Neutrophil (primary cell): ENCODE measurements at regions not wholly inside any gene's neighbourhood (a gene's known extent, or its start where the extent isn't known, plus 50 kb on each side); places are given as distances from the start of the nearest gene placed in this dataset.

Source experiments
- H3K27ac ChIP-seq: fragments of 200-600 bp; sonication (generic); 2 replicates; pipeline ENCODE4 v1.5.1; 2016; ENCODE audit warnings: mild to moderate bottlenecking, moderate library complexity
- H3K27me3 ChIP-seq: fragments of 200-600 bp; sonication (generic); 2 replicates; pipeline ENCODE4 v1.6.0; 2016; ENCODE audit warnings: mild to moderate bottlenecking
- H3K36me3 ChIP-seq: fragments of 200-600 bp; sonication (generic); 2 replicates; pipeline ENCODE4 v1.5.1; 2017
- H3K4me1 ChIP-seq, 2 experiments: fragments of 200-600 bp in 1 of 2; sonication (generic) in 1 of 2; 1 replicate in 1 of 2; 2 replicates in 1 of 2; pipeline versions ENCODE4 v1.5.1 to v1.6.1; 2013 to 2016; ENCODE audit warnings: low read depth in 1 of 2, low read length in 1 of 2, mild to moderate bottlenecking in 1 of 2, moderate library complexity in 1 of 2; ENCODE audit not compliant: control insufficient read depth in 1 of 2, insufficient read depth in 1 of 2
- H3K4me3 ChIP-seq, 2 experiments: fragments of 200-600 bp in 1 of 2; sonication (generic) in 1 of 2; 1 replicate in 1 of 2; 2 replicates in 1 of 2; pipeline ENCODE4 v1.5.1; 2013 to 2016; ENCODE audit warnings: low read depth in 1 of 2, low read length in 1 of 2, mild to moderate bottlenecking in 1 of 2, moderate library complexity in 1 of 2
- H3K9me3 ChIP-seq: fragments of 200-600 bp; sonication (generic); 2 replicates; pipeline ENCODE4 v1.5.1; 2016
- TF ChIP-seq, protein P1 (sequence below): fragments of 200-600 bp; sonication (generic); IDR thresholded peaks from 2 replicates; pipeline ENCODE4 v1.5.1; 2016; ENCODE audit warnings: antibody characterized with exemption

GRCh38 chr5:2257326-2258244, 374.9 kb upstream of the IRX4 start:
- H3K36me3 ChIP-seq = no peaks in the 10 kb centered on the region
- TF ChIP-seq, protein P1, sequence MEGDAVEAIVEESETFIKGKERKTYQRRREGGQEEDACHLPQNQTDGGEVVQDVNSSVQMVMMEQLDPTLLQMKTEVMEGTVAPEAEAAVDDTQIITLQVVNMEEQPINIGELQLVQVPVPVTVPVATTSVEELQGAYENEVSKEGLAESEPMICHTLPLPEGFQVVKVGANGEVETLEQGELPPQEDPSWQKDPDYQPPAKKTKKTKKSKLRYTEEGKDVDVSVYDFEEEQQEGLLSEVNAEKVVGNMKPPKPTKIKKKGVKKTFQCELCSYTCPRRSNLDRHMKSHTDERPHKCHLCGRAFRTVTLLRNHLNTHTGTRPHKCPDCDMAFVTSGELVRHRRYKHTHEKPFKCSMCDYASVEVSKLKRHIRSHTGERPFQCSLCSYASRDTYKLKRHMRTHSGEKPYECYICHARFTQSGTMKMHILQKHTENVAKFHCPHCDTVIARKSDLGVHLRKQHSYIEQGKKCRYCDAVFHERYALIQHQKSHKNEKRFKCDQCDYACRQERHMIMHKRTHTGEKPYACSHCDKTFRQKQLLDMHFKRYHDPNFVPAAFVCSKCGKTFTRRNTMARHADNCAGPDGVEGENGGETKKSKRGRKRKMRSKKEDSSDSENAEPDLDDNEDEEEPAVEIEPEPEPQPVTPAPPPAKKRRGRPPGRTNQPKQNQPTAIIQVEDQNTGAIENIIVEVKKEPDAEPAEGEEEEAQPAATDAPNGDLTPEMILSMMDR = no peak
- no peaks in the 10 kb centered on the region for H3K9me3 ChIP-seq
- no peak overlapping the region for H3K27ac ChIP-seq
- H3K4me1 ChIP-seq = no peaks in the 10 kb centered on the region
- H3K4me3 ChIP-seq = no peak overlapping the region
- no peaks in the 10 kb centered on the region for H3K27me3 ChIP-seq

GRCh38 chr5:2256691-2257280, 374.1 kb upstream of the IRX4 start:
- no peaks in the 10 kb centered on the region for H3K27me3 ChIP-seq
- no peaks in the 10 kb centered on the region for H3K36me3 ChIP-seq
- no peak overlapping the region for H3K4me3 ChIP-seq
- H3K4me1 ChIP-seq = no peaks in the 10 kb centered on the region
- TF ChIP-seq, protein P1 = no peak
- H3K9me3 ChIP-seq = no peaks in the 10 kb centered on the region
- H3K27ac ChIP-seq = no peak overlapping the region

GRCh38 chr5:2255915-2256690, 373.4 kb upstream of the IRX4 start:
- TF ChIP-seq, protein P1 = no peak
- Histone ChIP-seq H3K36me3 (no peaks in the 10 kb centered on the region), H3K9me3 (no peaks in the 10 kb centered on the region), H3K27me3 (no peaks in the 10 kb centered on the region), H3K4me1 (no peaks in the 10 kb centered on the region), H3K27ac (no peak overlapping the region), H3K4me3 (no peak overlapping the region)

GRCh38 chr5:2254880-2255750, 372.4 kb upstream of the IRX4 start:
- Histone ChIP-seq H3K27ac (no peak overlapping the region), H3K9me3 (no peaks in the 10 kb centered on the region), H3K4me1 (no peaks in the 10 kb centered on the region), H3K36me3 (no peaks in the 10 kb centered on the region), H3K4me3 (no peak overlapping the region), H3K27me3 (no peaks in the 10 kb centered on the region)
- TF ChIP-seq, protein P1 = no peak

- no peak overlapping the region for H3K27ac ChIP-seq
- no peaks in the 10 kb centered on the region for H3K9me3 ChIP-seq
- H3K36me3 ChIP-seq = no peaks in the 10 kb centered on the region
- H3K4me3 ChIP-seq = no peak overlapping the region
- H3K4me1 ChIP-seq = no peaks in the 10 kb centered on the region
- H3K27me3 ChIP-seq = no peaks in the 10 kb centered on the region
- TF ChIP-seq, protein P1 = no peak
Measured at GRCh38 chr5:2254406-2254805, 371.7 kb upstream of the IRX4 start.
